Pons (tissue), 1 donor: ENCODE measurements at regions not wholly inside any gene's neighbourhood (a gene's known extent, or its start where the extent isn't known, plus 50 kb on each side); places are given as distances from the start of the nearest gene placed in this dataset.

Experiments used
- DNase-seq: peaks from one replicate; pipeline ENCODE4 v3.0.0-alpha.2; 2016; ENCODE audit warnings: low spot score

DNA sequence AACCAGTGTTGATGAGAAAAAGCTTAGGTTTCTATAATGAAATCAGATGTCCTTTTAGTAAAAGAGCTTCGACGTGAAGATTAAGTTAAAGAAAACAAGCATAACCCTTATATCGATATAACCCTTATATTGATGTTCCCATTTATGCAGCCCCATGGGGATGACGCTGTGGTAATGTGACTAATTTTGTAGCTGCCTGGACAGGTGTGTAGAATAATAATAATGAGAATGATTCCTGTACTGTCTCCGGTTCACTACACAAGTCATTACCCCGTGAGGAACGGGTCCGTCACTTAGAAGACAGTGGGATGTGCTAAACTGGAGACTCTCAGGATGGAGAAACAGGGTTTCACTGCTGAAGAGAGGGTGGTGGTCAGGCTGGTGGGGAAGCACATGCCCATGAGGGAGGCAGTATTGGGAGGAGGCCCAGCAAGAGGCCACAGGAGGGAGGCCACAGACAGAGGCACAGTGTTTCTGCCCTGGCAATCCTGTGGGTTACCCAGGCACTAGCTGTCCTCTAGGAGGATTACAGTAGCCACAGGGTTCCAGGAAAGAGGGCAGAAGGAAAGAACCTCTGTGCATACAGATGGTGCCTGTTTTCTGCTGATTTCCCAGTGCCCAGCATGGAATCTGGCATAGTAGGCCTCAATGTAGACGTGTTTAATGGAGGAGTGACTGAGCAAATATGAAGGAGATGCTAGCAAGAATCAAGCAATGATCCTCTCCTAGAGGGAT is 191.1 kb upstream of the TSC22D2 start:
- DNase-seq = no peak

DNA sequence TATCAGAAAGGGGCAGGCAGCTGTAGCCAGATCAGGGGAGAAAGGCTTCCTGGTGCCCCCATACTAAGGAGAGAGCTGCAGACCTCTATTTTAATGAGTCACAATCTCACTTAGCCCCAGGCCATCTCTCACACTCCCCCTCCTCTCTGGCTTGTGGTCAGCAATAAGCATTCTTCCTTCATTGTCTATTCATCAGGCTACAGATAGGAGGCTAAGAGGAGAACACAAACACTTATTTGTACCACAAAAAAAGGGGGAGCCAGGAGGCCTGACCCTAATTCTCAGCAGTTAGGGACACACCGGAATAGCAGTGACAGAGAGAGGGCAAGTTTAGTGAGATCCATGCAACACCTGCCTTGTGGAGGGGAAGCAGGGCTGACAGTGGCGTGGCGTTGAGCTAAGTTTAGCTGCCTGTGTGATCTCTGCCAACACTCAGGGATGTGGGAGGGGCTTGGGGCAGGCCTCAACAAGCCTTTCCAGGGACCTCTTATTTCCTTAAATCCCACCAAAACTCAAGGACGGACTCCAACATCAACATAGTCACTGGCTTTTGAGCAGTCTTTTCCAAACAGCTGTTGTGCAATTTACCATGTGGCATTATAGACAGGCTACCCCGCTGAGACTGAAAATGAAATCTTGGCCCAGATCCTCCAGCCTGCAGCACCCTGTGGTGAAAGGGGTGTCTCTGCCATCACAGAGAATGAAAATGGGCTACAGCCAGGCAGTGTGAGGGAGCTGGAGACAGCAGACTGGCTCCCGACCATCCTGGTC is 191.9 kb upstream of the TSC22D2 start:
- DNase-seq = peak; percentile 20

DNA sequence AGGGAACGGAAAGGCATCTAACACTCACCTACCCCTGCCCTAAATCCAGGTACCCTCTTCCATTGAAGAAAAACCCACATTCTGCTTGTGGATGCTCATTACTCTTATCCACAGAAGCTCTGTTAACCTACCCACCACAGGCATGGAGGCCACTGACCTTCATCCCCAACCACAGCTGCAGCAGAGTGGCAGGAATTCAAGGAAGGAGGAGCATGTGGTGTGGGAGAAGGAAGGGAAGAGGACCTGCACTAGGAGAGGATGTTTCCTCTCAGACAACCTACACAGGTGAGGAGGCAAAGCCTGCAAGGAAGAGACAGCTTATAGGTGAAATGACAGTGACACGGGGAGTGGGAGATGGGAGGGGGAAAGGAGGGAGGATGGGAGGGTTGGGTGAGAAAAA is 192.5 kb upstream of the TSC22D2 start:
- DNase-seq = no peak

DNA sequence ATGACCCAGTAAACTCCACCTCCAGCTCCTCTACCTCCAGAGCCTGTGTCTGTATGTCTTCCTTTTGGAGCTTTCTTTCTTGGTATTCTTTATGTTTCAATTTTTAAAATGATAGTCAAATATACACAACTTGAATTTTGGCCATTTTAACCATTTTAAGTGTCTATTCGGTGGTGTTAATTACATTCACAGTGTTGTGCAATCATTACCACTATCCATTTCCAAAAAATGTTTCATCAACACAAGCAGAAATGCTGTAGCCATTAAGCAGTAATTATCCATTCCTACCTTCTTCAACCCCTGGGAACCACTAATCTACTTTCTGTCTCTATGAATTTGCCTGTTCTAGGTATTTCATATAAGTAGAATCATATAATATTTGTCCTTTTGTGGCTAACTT is 194.5 kb upstream of the TSC22D2 start:
- DNase-seq = no peak

DNA sequence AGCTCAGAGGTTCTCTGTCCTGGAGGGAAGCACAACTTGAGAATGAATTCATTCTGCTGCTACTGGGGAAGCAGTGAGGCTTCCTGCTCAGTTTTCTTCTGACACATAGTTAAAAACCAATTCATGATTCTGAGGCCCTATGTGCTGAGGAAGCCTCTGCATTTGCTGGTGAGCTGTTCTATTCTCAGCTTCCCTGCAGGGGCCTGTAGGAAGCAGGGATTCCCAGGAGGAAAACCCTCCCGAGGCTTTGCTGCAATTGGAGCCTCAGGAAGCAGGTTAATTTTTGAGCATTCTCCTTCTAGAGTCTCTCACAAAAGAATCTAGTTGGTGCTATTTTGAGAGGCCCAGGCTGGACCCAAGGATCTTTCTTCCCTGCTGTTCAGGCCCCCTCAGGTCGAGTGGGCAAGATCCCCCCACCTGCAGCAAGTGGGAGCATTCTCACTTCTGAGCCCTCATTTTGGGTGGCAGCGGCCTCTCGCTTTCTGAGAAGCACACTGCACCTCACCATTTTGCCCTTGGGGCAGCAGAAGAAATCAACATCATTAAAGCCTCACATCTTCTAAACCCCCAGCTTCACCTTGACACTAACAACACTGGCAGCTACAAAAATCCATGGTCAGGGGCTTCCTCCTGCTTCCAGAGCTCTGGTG is 197.5 kb upstream of the TSC22D2 start:
- DNase-seq = no peak

DNA sequence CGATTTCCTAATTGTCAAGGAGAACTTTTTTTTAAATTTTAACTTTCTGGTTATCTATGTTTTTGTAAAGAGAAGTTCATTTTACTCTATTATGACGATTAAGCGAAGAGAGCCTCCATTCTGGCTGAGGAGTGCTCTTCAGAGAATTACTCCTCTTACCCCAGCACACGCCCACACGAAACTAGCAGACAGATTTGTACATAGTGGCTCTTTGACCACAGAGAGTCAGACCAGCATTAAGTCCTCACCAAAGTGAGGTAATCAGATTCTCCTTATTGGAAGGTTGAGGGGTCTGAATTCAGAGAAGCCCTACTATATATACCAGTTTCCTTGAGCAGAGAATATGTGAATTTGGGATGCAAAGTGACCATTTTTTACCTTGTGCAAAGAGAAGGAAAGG is 204.8 kb upstream of the TSC22D2 start:
- no peak for DNase-seq

DNA sequence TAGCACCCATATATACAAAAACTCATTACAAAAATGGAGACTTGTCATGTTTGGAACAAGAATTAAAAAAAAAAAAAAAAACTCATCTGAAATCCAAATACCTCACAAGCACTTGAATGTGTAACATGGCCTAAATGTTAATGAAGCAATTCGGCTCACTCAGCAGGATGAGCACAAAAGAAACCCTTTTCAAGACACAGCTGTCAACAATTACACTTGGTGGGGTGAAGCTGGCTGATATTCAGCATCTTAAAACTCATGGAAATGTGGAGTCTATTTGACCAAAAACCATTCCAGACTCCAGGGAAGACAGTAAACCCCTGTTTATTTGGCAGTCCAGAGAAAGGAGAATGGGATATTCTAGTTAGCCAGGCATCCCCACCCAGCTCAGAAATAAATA is 205.4 kb upstream of the TSC22D2 start:
- DNase-seq = peak; percentile 58

DNA sequence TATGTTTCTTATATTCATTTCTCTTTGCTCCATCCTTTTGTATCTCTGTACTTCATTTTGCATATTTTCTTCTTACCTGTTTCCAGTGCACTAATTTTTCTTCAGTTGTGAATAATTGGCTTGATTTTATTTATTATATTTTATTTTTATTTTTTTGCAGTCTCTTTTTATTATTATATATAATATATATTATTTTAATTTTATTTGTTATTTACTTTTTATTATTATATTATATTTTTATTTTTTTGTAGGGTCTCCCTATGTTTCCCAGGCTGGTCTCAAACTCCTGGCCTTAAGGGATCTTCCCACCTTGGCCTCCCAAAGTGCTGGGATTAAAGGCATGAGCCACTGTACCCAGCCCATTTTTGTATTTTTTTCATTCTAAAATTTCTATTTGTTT is 213.1 kb upstream of the TSC22D2 start:
- no peak for DNase-seq

DNA sequence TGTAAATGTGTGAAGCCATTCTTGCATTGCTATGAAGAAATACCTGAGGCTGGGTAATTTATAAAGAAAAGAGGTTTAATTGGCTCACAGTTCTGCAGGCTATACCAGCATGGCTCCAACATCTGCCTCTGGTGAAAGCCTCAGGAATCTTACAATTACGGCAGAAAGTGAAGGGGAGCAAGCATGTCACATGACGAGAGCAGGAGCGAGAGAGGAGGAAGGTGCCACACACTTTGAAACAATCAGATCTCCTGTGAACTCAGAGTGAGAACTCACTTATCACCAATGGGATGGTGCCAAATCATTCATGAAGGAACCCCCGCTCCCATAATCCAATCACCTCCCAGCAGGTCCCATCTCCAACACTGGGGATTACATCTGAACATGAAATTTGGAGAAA is 213.6 kb upstream of the TSC22D2 start:
- DNase-seq = no peak

DNA sequence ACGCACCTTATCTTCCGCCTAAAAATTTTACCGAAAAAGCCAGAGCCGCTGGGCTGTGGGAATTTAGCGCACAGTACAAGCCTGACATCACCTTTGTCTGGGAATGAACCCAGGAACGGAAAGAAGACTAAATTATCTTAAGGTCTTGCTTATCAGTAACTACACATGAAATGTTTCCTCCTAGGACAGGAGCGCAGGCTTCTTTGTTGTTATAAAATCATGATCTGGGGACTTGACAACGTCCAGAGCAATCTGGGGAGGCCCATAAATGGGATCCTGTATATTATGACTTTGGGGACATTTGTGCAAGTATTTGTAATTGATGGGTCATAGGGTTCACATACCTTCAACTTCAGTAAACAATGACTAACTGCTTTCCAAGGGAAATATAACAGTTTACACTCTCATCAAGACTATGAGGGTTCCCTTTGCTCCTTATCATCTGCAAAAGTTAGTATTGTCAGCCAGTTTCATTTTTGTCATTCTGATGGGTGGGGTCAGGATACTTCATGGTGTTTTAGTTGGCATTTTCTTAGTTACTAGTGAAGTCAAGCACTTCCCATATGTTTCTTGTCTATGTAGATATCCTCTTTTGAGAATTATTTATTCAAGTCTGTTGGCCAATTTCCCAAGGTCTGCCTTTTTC is 213.9 kb upstream of the PFN2 start:
- DNase-seq = no peak

DNA sequence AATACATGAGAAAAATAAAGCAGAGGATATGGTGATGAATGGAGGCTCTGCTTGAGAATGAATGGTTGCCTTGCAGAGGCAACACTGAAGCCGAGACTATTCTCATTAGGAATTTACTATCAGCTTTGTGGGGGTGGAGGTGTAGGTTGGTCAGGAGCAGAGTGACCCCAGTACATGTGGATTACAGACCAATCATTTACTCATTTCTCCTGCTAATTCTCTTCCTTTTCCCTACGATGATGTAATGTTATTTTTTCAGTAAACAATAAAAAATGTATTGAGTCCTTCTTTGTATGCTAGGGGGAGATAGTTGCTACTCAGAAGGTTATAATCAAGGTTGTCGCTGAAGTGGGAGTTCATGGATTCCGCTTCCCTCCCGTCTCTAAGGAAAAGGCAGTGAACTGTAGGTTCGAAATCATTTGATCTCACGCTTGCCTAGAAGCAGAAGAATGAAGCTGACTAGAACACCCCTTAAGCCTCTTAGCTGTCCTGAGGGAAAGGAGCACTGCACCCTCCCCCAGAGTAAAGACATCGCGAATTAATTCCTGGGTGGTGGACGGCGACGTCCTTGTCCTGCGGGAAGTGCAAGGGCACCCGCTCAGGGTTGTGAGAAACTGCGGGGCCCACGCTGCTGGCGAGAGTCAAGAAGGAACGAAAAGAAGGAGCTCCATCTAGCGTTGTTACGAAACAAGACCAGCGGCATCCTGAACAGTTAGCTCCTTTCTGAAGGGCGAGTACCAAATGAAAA is 213.2 kb upstream of the PFN2 start:
- DNase-seq = peak; percentile 87

DNA sequence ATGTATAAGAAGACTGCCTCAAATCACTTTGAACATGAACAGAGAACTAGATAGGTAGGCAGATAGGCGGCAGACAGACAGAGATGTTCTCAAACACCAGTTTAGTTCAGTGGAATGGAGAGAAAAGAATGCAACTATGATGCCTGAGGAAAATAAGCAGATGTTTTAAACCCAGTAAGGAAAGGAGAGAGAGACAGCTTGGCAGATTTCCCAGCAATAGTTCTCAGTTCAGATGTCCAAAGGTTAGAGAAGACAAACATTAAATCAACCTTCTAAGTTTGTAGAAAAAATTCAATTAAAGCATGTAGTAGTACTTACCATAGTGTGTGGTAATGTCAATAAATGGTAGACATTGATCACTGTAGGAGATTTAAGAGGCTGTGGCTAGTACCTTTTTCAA is 209.6 kb upstream of the PFN2 start:
- no peak for DNase-seq

DNA sequence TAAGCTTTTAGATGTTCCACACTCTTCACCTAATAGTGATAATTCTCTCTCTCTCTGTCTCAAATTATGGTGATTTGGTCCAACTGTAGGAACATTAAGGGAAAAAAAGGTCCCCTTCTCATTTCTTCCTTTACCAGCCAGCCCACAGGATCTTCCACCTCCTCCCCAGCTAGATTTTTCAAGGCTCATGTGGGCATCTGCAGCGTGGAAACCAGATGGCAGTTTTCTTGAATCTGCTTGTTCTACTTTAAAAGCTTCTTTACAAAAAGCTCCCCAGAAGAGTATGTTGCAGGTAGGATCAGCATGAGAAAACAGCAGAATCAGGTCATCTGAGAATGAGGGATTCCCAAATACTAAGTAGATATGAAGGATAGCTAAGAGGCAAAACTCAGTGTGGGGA is 208.6 kb upstream of the PFN2 start:
- DNase-seq = no peak

DNA sequence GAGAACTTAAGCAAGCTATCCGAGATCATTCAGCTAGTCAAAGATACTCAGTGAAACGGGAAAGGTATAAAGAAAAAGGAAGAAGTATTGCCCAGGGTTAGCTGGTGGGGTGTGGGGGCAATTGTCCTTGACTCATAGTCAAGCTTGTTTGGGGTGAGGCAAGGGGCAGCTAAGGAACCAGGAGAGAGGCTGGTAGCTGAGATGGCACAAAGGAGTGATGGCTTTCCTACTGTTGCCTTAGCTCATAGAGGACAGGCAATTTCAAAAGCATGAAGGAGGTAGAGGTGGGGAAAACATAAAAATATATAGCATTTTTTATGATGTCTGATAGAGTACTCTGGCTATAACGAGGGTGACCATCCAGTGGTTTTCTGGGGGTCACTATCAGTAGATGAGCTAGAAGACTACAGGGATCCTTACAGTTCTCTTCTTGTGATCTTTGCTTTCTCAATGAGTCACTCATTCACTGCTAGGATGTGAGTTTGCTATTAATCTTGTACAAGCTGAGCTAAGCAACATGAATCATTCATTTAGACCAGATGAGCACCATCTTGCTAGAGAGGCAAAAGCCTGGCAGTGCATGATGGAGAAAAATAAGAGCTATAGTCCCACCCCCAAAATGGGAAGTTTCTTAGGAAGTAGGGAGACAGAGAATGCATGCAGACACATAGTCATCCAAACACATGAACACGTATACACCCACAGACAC is 207.1 kb upstream of the PFN2 start:
- no peak for DNase-seq

DNA sequence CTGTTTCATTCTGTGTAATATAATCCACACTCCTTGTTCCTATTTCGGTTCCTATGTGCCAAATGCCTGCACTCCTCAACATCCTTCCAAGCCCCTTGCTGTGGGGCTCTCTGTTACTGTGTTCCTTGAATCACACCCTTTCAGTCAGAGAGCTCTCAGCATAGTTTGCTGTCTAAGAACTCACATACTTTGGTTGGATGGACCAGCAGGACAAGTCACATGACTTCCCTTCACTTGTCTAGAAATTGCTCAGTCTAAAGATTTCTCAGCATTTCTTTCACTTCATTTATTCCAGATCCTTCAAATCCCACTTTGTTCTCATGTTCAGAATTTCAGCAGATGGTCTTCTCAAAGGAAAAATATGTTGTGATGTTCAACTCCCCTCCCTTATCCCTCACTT is 203.5 kb upstream of the PFN2 start:
- DNase-seq = no peak

DNA sequence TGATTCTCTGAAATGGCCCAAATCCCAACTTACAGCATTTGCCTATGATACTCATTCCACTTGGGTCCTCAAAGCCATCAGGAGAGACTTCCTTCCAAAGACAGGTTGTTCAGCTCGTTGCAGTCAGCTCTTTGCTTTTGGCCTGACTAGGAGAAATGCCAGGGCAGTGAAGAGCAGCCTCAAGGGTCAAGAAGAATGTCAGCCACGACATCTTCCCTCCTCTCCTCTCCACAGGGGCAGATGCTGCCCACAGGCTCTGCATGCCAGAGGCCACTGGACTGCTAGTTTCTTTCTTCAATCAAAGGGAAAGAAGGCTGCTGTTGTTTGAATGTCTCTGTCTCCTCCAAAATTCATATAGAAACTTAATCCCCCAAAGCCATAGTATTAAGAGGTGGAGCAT is 201.7 kb upstream of the PFN2 start:
- no peak for DNase-seq

DNA sequence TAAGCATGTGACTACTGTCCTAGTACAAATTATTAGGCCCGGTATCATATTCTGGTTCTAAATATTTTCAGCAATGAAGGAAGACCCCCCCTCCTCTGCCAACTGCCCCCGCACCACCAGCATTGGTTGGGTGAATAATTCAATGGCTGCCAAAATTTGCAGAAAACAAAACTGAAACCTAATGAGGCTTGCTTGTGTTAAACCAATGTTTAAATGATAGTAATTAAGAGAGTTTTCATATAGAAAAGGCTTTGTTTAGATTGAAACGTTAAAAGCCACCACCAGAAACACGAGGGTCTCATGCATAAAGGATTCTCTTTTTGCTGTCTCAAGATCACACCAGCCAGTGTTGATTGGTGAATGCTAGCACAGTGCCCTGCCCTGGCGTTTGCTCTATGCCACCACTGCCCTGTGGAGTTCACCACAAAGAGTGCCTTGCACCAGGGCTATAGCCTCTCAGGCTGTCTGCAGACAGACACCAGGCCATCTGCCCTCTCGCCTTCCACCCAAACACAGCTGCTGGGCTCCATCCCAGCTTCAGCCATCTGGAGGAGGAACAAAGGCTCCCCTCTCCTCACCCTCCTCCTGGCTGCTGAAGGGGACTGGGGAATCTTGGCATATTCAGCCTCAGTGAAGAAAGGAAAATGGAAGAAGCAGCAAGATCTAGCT is 200.3 kb upstream of the PFN2 start:
- DNase-seq = peak; percentile 93

DNA sequence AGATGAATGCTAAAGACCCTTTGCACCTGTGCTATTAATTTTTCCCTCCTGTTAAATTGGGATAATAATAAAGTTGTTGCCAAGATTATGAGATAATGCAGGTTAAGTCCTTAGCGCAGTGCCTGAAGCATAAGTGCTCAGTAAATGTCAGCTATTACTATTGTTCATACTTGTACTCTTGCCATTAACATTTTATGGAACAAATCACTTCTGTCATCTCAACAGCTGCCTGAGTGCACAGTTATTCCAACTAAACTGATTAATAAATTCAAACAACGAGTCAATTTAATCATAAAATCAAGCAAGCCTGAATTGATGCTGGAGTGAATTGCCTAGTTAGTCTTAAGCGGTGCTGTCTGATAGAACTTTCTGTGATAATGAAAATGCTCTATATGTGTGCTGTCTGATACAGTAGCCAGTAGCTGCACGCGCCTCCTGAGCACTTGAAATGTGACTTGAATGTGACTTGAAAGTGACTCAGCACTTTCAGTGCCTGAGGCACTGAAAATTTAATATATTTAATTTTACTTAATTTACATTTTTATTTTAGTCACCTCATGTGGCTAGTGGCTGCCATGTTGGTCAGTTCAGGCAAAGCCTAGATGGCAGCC is 198.7 kb upstream of the PFN2 start:
- DNase-seq = no peak

DNA sequence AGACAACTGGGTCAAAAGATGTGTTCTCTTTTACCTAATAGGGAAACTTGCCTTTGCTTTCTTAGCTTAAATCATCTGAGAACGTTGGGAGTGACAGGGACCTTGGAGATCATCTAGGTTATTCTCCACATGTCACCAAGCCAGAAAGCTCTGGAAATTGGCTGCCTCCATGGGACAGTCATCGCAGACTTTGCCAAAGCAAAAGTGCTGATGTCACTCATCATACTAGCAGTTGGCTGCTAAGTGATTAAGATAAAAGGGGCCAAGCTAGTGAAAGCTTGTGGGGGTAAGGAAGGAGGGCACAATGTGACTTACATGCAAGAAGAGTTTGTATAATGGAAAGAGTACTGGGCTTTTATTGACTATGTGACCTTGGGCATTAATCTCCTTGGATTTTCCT is 198.0 kb upstream of the PFN2 start:
- DNase-seq = peak; percentile 35

DNA sequence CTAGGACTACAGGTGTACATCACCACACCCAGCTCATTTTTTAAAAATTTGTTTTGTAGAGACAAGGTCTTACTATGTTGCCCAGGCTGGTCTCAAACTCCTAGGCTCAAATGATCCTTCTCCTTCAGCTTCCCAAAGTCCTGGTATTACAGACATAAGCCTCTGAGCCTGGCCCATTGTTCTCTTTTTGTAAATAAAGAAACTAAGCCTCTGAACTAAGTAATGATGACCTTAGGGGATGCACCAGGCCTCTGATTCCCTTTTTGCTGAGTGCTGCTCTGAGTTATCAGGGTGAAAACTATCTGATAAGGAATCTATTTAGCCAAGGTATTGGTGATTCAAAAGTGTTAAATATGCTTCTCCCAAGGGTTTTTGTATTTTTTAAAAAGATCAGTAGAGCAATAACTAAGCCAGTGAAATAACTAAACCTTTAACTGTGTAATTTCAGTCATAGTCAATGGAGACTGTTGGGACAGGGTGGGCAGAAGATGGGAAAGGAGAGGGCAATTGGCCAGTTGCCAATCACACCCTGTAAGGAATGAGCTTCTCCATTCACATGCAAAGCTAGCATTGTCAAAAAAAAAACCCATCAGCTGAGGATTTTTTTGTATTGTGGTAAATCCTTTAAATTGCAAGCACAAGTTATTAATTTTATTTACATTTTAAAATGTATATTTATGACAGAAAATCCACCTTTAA is 194.8 kb upstream of the PFN2 start:
- no peak for DNase-seq
